ENCODE measurements at regions not wholly inside any gene's neighbourhood (a gene's known extent, or its start where the extent isn't known, plus 50 kb on each side); places are given as distances from the start of the nearest gene placed in this dataset.

DNA sequence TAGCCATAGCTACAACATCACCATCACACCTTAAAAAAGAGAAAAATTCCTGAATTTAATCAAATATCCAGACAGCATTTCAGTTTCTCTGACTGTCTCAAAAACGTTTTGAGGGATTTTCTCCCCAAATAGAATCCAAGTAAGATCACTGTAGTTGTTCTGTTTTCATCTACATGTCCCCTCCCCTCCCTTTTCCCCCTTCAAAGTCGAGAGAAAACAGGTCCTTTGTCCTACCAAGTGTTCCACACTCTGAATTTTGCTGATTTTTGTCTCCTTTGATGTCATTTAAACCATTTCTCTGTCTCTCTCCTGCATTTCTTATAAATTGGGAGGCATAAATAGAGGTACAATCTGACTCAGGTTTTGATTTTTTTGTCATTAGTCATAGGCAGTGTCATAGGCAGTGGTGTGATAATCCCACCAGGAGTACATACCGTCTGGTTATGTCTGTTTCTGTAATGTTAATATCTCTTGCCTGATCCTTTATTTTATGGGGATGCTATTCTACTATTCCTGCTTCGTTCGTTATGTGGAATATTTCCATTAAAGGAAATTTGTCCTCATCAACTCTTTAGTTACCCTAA is 348.6 kb downstream of the PTTG2 start:
- TF ChIP-seq, protein P1, sequence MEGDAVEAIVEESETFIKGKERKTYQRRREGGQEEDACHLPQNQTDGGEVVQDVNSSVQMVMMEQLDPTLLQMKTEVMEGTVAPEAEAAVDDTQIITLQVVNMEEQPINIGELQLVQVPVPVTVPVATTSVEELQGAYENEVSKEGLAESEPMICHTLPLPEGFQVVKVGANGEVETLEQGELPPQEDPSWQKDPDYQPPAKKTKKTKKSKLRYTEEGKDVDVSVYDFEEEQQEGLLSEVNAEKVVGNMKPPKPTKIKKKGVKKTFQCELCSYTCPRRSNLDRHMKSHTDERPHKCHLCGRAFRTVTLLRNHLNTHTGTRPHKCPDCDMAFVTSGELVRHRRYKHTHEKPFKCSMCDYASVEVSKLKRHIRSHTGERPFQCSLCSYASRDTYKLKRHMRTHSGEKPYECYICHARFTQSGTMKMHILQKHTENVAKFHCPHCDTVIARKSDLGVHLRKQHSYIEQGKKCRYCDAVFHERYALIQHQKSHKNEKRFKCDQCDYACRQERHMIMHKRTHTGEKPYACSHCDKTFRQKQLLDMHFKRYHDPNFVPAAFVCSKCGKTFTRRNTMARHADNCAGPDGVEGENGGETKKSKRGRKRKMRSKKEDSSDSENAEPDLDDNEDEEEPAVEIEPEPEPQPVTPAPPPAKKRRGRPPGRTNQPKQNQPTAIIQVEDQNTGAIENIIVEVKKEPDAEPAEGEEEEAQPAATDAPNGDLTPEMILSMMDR (IDR thresholded peaks at IDR 0.05; ENCODE audit: low read depth, low read length), result no peak
- no peak for DNase-seq
- Histone ChIP-seq H3K4me1 (no peaks in the 10 kb centered on the region), H3K4me3 (ENCODE audit: low read depth, low read length) (no peak overlapping the region), H3K27me3 (no peaks in the 10 kb centered on the region), H3K9me3 (no peaks in the 10 kb centered on the region), H3K36me3 (no peaks in the 10 kb centered on the region)

DNA sequence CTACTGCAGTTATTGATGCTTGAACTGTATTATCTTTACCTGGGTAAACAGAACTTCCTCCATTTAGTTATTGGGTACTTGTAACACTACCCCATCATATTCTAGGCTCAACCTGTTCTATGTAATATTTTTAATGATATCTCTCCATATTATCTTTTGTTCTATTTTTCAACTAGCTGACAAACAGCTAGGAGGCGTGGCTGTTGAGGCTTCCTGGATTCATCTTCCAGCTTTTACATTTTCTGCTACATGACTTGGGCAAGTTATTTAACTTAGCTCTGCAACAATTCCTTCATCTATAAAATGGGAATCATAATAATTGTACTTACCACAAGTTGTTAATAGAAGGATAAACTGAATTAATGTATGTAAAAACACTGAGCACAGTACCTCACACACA is 349.3 kb downstream of the PTTG2 start:
- Histone ChIP-seq H3K4me3 (ENCODE audit: low read depth, low read length) (no peak overlapping the region), H3K27me3 (no peaks in the 10 kb centered on the region), H3K9me3 (no peaks in the 10 kb centered on the region), H3K4me1 (no peaks in the 10 kb centered on the region), H3K36me3 (no peaks in the 10 kb centered on the region)
- DNase-seq, result no peak
- TF ChIP-seq, protein P1 (IDR thresholded peaks at IDR 0.05; ENCODE audit: low read depth, low read length), result no peak

DNA sequence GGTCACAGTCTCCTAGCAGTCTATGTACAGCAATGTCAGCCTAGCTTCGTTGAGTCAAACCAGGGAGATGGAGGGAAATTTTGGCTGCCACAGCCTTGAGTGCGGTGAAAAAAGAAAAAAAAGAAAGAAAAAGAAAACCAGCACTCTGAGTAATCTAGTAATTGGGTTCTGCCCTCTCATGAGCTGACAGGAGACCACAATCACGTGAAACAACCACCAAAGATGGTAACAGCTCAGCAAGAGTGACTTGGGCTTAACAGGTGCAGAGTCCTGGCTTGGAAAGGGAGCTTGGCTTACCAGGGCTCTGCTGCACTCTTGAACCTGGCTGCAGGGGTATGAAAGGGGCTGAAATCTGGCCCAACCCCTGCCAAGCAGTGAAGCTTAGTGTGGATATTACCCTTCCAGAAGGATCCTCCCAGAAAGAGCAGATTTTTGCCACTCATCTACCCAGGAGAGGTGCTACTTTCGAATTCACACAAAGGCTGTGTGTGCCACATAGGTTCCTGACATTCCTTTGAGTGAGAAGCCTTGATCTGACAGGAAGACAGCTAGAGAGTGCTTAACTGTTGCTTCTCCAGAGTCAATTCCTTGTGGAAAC is 350.3 kb downstream of the PTTG2 start:
- H3K36me3 ChIP-seq, result no peaks in the 10 kb centered on the region
- H3K4me3 ChIP-seq (ENCODE audit: low read depth, low read length), result no peak overlapping the region
- no peak for DNase-seq
- H3K27me3 ChIP-seq, result no peaks in the 10 kb centered on the region
- H3K4me1 ChIP-seq, result no peaks in the 10 kb centered on the region
- TF ChIP-seq, protein P1 (IDR thresholded peaks at IDR 0.05; ENCODE audit: low read depth, low read length), result no peak
- no peaks in the 10 kb centered on the region for H3K9me3 ChIP-seq

DNA sequence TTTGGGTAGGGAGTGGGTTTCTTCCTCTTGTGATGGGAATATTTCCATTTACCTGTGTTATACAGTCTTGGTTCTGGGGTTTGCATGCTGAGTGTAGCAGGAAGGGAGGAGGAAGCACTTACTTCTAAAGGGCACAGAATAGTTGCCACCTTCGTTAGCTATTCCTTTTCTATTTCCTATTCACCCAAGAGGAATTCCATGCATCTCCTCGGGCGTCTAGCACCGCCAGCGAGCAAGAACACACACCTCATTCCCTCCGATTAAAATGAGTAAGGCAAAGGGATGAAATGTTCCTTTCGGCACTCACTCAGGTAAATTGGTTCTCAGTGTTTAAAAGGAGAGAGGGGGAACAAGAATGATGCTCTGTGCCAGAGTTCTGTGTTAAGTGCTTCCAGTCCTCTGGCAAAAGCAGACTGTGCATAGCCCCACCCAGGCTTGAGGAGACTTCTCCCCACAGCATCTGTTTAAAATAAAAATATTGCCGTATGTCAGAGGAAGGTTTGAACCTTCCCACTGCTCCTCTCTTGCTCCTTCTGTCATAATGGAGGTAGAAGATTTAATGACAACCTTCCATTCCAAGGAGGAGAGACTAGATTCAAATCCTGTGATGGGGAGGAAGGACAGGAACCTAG is 351.4 kb downstream of the PTTG2 start:
- H3K27me3 ChIP-seq, result no peaks in the 10 kb centered on the region
- no peaks in the 10 kb centered on the region for H3K4me1 ChIP-seq
- H3K36me3 ChIP-seq, result no peaks in the 10 kb centered on the region
- DNase-seq, result no peak
- H3K4me3 ChIP-seq (ENCODE audit: low read depth, low read length), result no peak overlapping the region
- TF ChIP-seq, protein P1 (IDR thresholded peaks at IDR 0.05; ENCODE audit: low read depth, low read length), result no peak
- H3K9me3 ChIP-seq, result no peaks in the 10 kb centered on the region

DNA sequence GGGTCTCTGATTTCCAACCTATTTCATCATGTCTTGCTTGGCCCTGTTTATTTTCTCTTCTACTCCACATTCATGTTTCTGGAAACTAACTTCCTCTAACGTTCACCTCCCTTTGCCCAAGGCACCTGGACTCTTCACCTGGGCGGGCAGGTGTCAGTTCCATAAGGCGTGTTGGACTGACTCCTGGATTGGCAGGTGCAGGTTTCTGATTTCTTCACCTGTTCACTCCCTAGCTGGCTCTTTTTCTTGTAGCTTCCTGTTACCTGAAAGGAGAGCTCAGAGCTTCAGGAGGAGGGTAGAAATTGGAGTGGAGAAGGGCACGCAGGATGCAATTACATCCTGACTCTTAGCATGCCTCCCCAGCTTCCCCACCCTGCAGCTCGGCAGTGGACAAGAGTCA is 350.8 kb upstream of the KLF3 start:
- H3K4me1 ChIP-seq, result 0 out of 2 replicates have a peak, but pooled peaks cover under 1% of the 10 kb centered on the region
- no peak overlapping the region for H3K4me3 ChIP-seq (ENCODE audit: low read depth, low read length)
- H3K9me3 ChIP-seq, result no peaks in the 10 kb centered on the region
- H3K36me3 ChIP-seq, result no peaks in the 10 kb centered on the region
- no peak for DNase-seq
- TF ChIP-seq, protein P1 (IDR thresholded peaks at IDR 0.05; ENCODE audit: low read depth, low read length), result no peak
- no peaks in the 10 kb centered on the region for H3K27me3 ChIP-seq

DNA sequence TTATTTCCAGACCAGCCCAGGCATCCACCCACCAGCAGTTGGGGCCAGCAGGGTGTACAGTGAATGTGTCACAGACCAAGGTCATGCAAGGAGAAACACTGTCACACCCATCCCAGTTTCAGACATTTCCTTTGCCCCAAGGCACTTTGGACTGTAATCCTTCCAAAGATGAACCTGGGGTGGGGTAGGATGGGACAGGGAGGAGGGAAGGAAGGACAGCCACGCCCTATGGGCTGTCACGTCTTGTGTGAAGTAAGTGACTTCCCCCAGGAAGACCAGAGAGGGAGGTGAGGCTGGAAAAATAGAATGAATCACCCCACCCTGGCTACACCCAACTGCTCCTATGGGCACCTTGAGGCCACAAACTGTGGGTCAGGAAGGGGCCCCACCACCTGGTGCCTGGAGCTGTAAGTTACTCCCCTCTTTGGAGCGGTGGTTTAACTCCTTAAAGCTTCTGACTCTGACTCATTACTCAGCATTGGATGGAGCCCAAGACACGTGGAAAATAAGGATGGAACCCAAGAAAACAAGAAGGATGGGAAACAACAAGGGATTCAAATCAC is 349.9 kb upstream of the KLF3 start:
- no peak for DNase-seq
- Histone ChIP-seq H3K9me3 (no peaks in the 10 kb centered on the region), H3K4me1 (peaks cover 3% of the 10 kb centered on the region), H3K27me3 (no peaks in the 10 kb centered on the region), H3K4me3 (ENCODE audit: low read depth, low read length) (no peak overlapping the region), H3K36me3 (no peaks in the 10 kb centered on the region)
- TF ChIP-seq, protein P1 (IDR thresholded peaks at IDR 0.05; ENCODE audit: low read depth, low read length), result no peak
